ENCODE measurements at regions not wholly inside any gene's neighbourhood (a gene's known extent, or its start where the extent isn't known, plus 50 kb on each side); places are given as distances from the start of the nearest gene placed in this dataset.

- Histone ChIP-seq H3K27me3 (ENCODE audit: low read depth, low read length) (no peaks in the 10 kb centered on the region; the same call in 1 of the 2 replicates), H3K9ac (ENCODE audit: low read length) (no peak overlapping the region), H3K4me3 (ENCODE audit: low read length) (no peak overlapping the region), H3K79me2 (ENCODE audit: low read length) (no peaks in the 10 kb centered on the region), H3K9me3 (ENCODE audit: insufficient read depth, low read length) (no peaks in the 10 kb centered on the region), H2AFZ (ENCODE audit: low read depth, low read length) (no peak overlapping the region), H3K4me2 (ENCODE audit: low read length) (no peak overlapping the region), H4K20me1 (ENCODE audit: insufficient read depth, low read length) (no peaks in the 10 kb centered on the region), H3K36me3 (replicated peaks; ENCODE audit: low read depth, low read length) (no peaks in the 10 kb centered on the region), H3K4me1 (ENCODE audit: low read length) (no peaks in the 10 kb centered on the region), H3K27ac (ENCODE audit: low read length) (no peak overlapping the region)
- TF ChIP-seq EZH2phosphoT487 (IDR thresholded peaks at IDR 0.05; ENCODE audit: low read depth): no peak
- TF ChIP-seq CTCF (IDR thresholded peaks at IDR 0.05; ENCODE audit: low read depth, low read length): no peak
Measured at GRCh38 chr2:21422724-21423522, 299.2 kb downstream of the TDRD15 start.

- Histone ChIP-seq H4K20me1 (ENCODE audit: insufficient read depth, low read length) (no peaks in the 10 kb centered on the region), H3K4me1 (ENCODE audit: low read length) (no peaks in the 10 kb centered on the region), H3K4me2 (ENCODE audit: low read length) (no peak overlapping the region), H3K36me3 (replicated peaks; ENCODE audit: low read depth, low read length) (no peaks in the 10 kb centered on the region), H3K79me2 (ENCODE audit: low read length) (no peaks in the 10 kb centered on the region), H3K27ac (ENCODE audit: low read length) (no peak overlapping the region), H3K9me3 (ENCODE audit: insufficient read depth, low read length) (no peaks in the 10 kb centered on the region), H3K4me3 (ENCODE audit: low read length) (no peak overlapping the region), H3K27me3 (ENCODE audit: low read depth, low read length) (no peaks in the 10 kb centered on the region; the same call in 1 of the 2 replicates), H2AFZ (ENCODE audit: low read depth, low read length) (no peak overlapping the region), H3K9ac (ENCODE audit: low read length) (no peak overlapping the region)
- TF ChIP-seq EZH2phosphoT487 (IDR thresholded peaks at IDR 0.05; ENCODE audit: low read depth) (no peak), CTCF (IDR thresholded peaks at IDR 0.05; ENCODE audit: low read depth, low read length) (no peak)
Measured at GRCh38 chr2:21423854-21424253, 300.1 kb downstream of the TDRD15 start.

- H4K20me1 ChIP-seq (ENCODE audit: insufficient read depth, low read length): no peaks in the 10 kb centered on the region
- H3K4me2 ChIP-seq (ENCODE audit: low read length): no peak overlapping the region
- H3K79me2 ChIP-seq (ENCODE audit: low read length): no peaks in the 10 kb centered on the region
- no peak for TF ChIP-seq CTCF (IDR thresholded peaks at IDR 0.05; ENCODE audit: low read depth, low read length)
- TF ChIP-seq EZH2phosphoT487 (IDR thresholded peaks at IDR 0.05; ENCODE audit: low read depth): no peak
- no peaks in the 10 kb centered on the region for H3K9me3 ChIP-seq (ENCODE audit: insufficient read depth, low read length)
- no peak overlapping the region for H3K4me3 ChIP-seq (ENCODE audit: low read length)
- H2AFZ ChIP-seq (ENCODE audit: low read depth, low read length): no peak overlapping the region
- H3K27ac ChIP-seq (ENCODE audit: low read length): no peak overlapping the region
- no peaks in the 10 kb centered on the region for H3K4me1 ChIP-seq (ENCODE audit: low read length)
- no peaks in the 10 kb centered on the region; the same call in 1 of the 2 replicates for H3K27me3 ChIP-seq (ENCODE audit: low read depth, low read length)
- no peak overlapping the region for H3K9ac ChIP-seq (ENCODE audit: low read length)
- no peaks in the 10 kb centered on the region for H3K36me3 ChIP-seq (replicated peaks; ENCODE audit: low read depth, low read length)
Measured at GRCh38 chr2:21424375-21424774, 300.6 kb downstream of the TDRD15 start.

GRCh38 chr2:21427606-21428005, 303.8 kb downstream of the TDRD15 start:
- TF ChIP-seq EZH2phosphoT487 (IDR thresholded peaks at IDR 0.05; ENCODE audit: low read depth) (no peak), CTCF (IDR thresholded peaks at IDR 0.05; ENCODE audit: low read depth, low read length) (no peak)
- Histone ChIP-seq H3K4me2 (ENCODE audit: low read length) (no peak overlapping the region), H3K9ac (ENCODE audit: low read length) (no peak overlapping the region)

More at GRCh38 chr2:21427606-21428005, 303.8 kb downstream of the TDRD15 start:
- Histone ChIP-seq H3K79me2 (ENCODE audit: low read length) (no peaks in the 10 kb centered on the region), H3K27me3 (ENCODE audit: low read depth, low read length) (no peaks in the 10 kb centered on the region; the same call in 1 of the 2 replicates), H3K36me3 (replicated peaks; ENCODE audit: low read depth, low read length) (no peaks in the 10 kb centered on the region), H3K4me1 (ENCODE audit: low read length) (no peaks in the 10 kb centered on the region), H3K27ac (ENCODE audit: low read length) (no peak overlapping the region), H3K9me3 (ENCODE audit: insufficient read depth, low read length) (no peaks in the 10 kb centered on the region), H3K4me3 (ENCODE audit: low read length) (no peak overlapping the region), H4K20me1 (ENCODE audit: insufficient read depth, low read length) (no peaks in the 10 kb centered on the region), H2AFZ (ENCODE audit: low read depth, low read length) (no peak overlapping the region)
